HG02759 (cell line): ENCODE measurements at regions not wholly inside any gene's neighbourhood (a gene's known extent, or its start where the extent isn't known, plus 50 kb on each side); places are given as distances from the start of the nearest gene placed in this dataset.

Experiments used
- ATAC-seq: cut with Tn5 transposase; IDR thresholded peaks from one replicate; pipeline ENCODE4 v1.9.1; 2021; ENCODE audit warnings: mild to moderate bottlenecking, moderate library complexity; ENCODE audit not compliant: unreplicated experiment

DNA sequence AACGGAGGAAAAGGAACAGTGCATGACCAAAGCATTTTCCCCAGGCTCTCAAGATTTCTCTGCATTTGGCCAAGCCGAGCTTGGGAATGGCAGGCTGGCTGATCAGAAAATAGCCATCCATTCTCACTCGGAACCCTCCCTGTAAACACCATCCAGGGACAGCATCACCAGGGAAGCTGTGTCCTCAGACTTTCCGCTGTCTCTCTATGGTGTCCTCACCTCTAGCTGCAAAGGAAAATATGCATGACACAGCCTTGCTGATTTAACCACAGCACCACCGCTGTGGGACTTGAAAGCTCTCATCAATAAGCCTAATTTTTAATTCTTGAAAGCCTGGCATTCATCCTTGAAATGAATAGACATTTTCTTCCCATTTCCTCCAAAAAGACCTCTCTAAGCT, 311.7 kb downstream of the EIPR1 start:
- no peak for ATAC-seq

- no peak for ATAC-seq
Measured at GRCh38 chr2:3062476-3063260, 314.9 kb downstream of the EIPR1 start.

- ATAC-seq: no peak
Measured at GRCh38 chr2:3060049-3060448, 317.6 kb downstream of the EIPR1 start.

DNA sequence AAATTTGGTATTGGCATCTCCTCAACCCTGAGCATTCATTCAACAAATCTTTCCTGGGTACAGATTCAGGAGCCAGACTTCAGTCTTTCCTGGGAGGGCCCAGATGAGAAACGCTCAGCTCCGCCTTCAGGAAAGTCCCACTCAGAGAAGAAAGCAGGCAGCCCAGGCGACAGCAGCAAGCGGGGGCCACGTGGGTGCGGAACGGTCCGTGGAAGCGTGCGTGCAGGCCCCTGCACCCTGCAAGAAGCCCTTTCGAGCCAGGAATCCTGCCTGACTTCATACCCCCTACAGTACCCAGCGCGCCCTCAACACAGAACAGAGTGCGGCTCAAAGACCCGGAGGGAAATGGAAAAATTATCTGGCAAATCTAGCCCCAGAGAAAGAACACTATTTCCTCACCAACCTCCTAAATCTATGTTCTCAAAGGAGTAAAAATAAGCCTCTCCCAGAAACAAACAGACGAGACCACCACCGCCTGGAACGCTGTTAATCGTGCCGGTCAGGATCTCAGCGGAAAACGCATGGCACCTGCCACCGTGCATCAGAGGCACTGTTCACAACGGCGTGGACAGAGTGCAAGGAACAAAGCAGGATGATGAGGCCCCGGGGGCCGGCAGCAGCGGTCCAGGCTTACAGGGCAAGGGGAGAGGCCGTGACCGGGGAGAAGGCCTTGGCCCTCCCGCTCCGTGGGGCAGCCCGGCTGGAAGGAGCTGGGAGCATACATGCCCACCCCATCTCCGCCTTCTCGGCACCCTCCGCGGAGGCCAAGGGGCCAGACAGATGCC, 318.3 kb downstream of the EIPR1 start:
- no peak for ATAC-seq

GRCh38 chr2:3054066-3054465, 323.6 kb downstream of the EIPR1 start:
- no peak for ATAC-seq

DNA sequence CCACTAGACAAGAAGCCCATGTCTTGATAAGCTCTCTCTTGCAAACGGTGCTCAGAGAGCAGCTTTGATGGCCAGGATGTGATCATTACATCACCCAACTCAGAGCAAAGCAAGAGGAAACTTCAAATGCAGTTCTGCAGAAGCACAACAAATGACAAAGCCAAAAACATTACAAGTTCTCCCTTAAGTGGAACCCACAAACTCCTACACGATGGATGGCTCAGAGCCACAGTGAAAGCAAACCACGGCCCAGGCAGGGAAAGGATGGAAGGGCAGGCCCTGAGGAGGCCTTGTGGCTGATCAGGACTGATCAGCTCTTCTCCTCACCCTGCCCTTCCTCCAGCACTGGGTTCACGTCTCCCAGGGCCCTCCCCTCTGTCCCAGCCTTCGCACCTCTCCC, 326.4 kb downstream of the EIPR1 start:
- ATAC-seq: no peak

- no peak for ATAC-seq
Measured at GRCh38 chr2:3046170-3046865, 331.3 kb downstream of the EIPR1 start.

DNA sequence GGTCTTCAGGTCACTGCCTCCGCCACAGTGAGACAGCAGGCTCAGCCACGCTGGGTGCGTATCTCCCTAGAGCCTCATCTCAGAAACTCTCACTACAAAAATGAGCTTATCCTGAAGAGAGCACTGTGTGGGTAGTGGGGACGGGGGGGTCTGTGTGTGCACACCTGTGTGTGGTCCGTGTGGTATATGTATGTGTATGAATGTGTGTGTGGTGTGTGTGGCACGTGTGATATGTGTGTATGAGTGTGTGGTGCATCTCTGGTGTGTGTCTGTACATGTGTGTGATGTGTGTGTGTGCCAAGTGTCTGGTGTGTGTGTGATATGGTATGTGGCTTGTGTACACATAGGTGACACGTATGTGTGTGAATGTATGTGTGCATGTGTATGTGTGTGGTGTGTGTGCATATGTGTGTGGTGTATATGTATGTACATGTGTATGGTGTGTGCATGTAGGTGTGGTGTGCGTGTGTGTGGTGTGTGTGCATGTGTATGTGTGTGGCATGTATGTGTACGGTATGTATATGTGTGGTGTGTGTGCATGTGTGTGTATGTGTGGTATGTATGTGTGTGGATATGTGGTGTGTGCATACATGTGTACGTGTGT, 332.2 kb downstream of the EIPR1 start:
- ATAC-seq: no peak

DNA sequence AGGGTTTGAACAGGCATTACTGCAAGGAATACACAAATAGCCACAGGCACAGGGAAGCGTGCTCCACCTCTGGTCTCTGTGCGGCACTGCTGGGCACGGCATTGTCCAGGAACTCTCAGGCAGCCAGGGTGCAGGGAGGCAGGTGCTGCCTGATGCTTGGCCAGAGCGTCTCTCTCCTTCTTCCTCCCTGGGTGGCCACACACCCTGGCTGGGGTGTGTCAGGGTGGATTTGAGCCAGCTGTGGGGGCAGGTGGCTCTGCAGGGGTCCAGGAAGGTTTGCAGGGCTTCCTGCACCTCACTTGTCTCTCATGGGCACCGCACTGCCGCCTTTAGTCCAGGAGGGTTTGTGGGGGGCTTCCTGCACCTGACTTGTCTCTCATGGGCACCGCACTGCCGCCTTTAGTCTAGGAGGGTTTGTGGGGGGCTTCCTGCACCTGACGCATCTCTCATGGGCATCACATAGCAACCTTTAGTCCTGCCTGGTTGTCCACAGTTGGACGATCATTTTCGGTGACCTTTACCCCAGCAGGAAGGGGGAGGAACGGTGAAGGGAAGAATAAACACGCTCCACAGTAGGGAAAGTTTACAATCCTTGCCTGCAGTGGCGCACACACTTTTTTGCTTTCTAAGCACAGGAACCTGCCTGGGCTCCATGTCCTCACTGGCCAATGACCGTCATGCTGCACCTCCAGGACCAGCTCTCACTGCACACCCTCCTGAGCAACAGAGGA, 332.9 kb downstream of the EIPR1 start:
- no peak for ATAC-seq

DNA sequence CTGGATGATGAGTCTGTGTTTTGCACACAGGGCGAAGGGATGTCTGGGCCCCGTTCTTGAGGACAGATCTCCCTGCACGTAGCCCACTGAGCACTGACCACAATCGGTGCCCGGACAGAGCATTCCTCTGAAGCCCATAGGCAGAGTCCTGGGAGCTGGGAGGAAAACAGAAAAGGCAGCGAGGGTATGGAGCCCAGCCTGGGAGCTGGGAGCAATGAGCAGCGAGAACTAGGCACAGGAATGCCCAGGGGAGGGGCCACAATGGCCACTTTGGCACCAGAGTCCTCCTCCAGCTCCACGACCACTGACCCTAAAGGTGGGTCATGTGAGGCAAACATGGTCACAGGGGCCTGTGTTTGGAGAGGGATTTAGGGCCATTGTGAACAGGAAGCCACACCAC, 333.9 kb downstream of the EIPR1 start:
- ATAC-seq: no peak

GRCh38 chr2:3042601-3043585, 334.7 kb downstream of the EIPR1 start:
- ATAC-seq: no peak

- ATAC-seq: no peak
Measured at GRCh38 chr2:3041841-3042600, 335.6 kb downstream of the EIPR1 start.

GRCh38 chr2:3041246-3041645, 336.4 kb downstream of the EIPR1 start:
- no peak for ATAC-seq

DNA sequence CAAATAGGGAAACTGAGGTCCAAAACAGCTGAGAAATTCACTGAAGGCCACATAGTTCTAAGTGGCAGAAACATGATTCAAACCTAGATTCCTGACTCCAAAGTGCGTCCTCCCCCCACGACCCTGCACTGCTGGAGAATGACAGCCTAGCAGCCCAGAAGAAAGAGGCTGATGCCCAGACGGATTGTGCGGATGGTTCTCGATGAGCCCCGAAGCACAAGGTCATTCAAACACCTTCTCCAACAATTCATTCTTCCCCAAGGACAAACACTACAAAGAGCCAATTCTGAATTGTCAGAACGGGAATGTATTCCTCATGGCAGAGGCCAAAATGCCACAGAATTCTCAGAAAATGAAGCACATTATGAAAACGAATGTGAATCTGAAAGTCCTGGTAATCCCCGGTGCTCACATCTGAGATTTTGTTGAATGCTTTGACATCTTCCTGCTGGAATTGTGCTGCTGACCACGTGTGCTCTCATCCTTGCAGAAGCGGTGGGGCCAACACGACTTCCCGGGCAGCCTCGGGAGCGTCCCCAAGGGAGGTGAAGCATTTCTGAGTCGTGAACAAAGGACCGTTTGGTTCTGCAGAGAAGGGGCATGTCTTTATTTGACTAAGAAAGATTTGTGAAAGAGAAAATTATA, 337.0 kb downstream of the EIPR1 start:
- ATAC-seq: no peak

GRCh38 chr2:3040066-3040428, 337.6 kb downstream of the EIPR1 start:
- ATAC-seq: no peak

GRCh38 chr2:3039188-3040065, 338.2 kb downstream of the EIPR1 start:
- ATAC-seq: no peak

GRCh38 chr2:3038636-3039035, 339.0 kb downstream of the EIPR1 start:
- no peak for ATAC-seq
